ENCODE measurements at regions not wholly inside any gene's neighbourhood (a gene's known extent, or its start where the extent isn't known, plus 50 kb on each side); places are given as distances from the start of the nearest gene placed in this dataset.

GRCh38 chr18:7415081-7415894 lies 151.8 kb upstream of the PTPRM start:
- no peak for DNase-seq (ENCODE audit: low spot score)

DNA sequence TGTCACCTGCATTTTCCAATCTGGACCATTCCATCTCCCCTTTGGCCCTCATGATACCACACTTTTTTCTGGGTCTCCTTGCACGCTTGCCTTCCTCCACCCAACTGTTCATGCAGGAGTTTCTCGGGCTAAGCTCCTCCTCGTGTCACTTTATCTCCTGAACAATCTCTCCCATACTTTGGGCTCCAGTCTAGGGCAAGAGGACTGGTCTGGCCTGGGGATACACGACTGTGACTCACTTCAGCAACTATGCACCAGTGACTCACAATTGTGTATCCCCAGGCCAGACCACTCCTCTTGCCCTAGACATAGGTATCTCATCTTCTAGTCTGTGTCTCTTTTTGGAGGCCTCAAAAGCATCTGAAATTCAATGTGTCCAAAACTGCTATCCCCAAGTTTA lies 149.4 kb upstream of the PTPRM start:
- no peak for DNase-seq (ENCODE audit: low spot score)

DNA sequence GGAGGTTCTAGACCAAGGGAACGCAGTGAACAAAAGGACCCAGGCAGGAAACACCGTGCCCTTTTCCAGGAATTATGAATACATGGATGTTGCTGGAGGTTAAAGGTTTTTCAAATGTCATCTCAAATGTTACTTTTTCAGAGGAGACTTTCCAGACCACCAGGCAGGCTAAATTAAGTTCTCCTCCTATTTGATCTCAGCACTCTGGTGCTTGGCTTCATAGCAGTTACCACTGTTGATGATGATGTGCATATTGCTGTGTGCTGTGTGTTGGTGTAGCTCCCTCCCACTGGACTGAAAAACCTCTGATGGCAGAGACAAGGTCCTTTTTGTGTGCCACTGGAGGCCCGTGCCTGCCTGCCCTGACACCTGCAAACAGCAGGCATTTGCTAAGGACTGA lies 137.3 kb upstream of the PTPRM start:
- DNase-seq (ENCODE audit: low spot score): no peak

DNA sequence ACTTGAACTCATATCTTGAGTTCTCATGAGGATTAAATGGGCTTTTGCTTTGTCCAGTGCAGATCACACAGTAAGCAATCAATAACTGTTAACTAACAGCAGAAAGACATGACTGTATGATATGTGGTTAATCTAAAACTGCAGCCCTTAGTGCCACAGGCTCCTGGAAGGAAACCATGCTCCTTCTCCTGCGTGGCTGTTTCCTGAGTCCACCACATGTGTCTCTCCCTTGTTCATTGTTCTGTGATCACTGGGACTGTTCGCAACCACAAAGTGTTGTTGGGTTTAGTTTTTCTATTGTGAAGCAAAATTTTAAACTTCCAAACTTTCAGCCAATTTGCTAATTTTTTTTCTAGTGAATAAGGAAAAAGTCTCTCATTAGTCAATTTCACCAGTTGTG lies 130.9 kb upstream of the PTPRM start:
- no peak for DNase-seq (ENCODE audit: low spot score)

DNA sequence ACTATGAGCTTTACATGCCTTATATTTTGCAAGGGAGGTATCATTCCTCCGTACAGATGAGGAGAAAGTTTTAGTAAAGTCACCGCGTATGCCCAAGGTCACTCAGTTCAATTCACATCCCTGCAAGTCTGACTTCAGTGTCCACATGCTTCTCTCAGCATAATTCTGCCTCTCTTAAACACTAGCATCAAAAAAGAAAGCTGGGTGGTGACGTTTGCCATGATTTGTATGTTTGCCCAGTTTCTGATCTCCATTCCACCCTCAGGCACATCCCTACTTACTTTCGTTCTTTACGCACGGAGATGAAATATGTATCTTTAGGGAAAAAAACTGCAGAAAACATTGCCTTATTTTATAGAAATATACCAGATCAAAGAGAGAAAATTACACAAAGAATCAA lies 129.2 kb upstream of the PTPRM start:
- DNase-seq (ENCODE audit: low spot score): no peak

DNA sequence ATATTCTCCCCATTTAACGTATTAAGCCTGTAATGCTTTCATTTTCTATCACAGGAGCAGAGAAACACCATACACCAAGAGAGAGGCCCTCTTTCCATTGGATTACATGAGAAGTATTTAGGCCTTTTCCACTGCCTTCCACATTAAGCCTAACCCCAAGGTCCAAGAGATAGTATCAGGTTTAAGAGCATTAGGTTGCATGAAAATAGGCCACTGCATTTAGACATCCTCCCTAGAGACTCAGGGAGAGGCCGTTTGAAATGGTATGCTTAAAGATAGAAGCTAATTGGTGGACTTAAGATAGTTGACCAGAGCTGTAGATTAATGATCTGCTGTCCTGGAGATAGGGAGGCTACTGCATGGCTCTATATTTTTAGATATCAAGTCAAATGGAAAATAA lies 128.5 kb upstream of the PTPRM start:
- DNase-seq (ENCODE audit: low spot score): no peak

- DNase-seq (ENCODE audit: low spot score): no peak
These were observed 119.6 kb upstream of the PTPRM start for GRCh38 chr18:7447318-7448028.

DNA sequence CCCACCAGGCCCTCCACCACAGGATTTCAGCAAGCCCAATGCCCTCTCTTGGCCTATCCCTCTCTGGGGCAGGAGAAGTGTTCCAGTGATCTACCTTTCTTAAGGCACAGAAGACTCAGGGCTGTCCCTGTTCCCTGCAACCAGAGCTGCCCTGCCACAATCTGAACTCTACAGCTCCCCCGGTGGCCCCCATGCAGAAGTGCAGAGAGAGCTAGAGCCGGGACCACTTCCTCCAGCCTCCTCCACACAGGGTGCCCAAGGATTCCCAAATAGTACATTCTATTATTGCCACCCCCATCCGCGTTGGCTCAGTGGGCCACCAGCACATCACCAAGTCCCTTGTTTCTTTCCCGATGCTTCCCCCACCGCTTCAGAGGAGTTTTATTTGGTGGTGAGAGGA lies 114.8 kb upstream of the PTPRM start:
- no peak for DNase-seq (ENCODE audit: low spot score)

- no peak for DNase-seq (ENCODE audit: low spot score)
These were observed 112.7 kb upstream of the PTPRM start for GRCh38 chr18:7454429-7454828.

DNA sequence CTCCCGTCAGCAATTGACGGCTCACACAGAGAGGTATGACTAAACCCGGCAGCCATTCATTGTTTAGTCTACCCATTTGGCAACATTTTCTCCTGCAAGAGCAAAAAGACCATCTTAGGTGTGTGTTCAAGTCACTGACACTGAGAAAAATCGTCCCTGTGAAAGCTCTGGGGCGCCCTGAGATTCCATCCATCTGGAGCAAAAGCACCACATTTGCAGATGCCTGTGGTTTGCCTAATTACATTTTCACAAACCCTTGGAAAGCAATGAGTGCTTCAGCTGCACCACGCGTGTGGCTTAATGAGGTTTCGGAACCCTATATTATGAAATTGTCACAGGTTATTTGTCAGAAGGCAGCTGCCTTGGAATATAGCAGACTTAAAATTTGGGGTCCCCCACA lies 110.7 kb upstream of the PTPRM start:
- no peak for DNase-seq (ENCODE audit: low spot score)

DNA sequence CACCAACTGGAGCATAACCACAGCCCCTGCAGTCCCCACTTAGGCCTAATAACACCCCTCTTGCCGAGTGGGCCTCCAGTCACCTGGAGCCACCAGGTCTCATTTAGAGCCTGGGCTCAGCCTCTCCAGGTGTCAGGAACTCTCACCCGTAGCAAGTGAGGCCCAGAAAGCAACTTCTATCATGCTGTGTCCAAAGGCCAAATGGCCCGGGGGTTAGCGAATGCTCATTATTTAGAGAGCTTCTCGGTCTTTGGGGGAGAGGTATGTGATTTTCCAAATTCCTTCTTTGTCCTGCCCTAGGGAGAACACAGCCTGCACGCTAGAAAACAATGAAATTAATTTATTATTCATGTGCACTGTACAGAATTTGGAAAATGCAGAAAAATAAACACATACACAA lies 109.9 kb upstream of the PTPRM start:
- no peak for DNase-seq (ENCODE audit: low spot score)

- DNase-seq (ENCODE audit: low spot score): no peak
These were observed 108.2 kb upstream of the PTPRM start for GRCh38 chr18:7458884-7459283.

- no peak for DNase-seq (ENCODE audit: low spot score)
These were observed 107.0 kb upstream of the PTPRM start for GRCh38 chr18:7459851-7460770.

GRCh38 chr18:7464245-7464966 lies 102.7 kb upstream of the PTPRM start:
- no peak for DNase-seq (ENCODE audit: low spot score)

GRCh38 chr18:7466190-7466589 lies 100.9 kb upstream of the PTPRM start:
- DNase-seq (ENCODE audit: low spot score): no peak

DNA sequence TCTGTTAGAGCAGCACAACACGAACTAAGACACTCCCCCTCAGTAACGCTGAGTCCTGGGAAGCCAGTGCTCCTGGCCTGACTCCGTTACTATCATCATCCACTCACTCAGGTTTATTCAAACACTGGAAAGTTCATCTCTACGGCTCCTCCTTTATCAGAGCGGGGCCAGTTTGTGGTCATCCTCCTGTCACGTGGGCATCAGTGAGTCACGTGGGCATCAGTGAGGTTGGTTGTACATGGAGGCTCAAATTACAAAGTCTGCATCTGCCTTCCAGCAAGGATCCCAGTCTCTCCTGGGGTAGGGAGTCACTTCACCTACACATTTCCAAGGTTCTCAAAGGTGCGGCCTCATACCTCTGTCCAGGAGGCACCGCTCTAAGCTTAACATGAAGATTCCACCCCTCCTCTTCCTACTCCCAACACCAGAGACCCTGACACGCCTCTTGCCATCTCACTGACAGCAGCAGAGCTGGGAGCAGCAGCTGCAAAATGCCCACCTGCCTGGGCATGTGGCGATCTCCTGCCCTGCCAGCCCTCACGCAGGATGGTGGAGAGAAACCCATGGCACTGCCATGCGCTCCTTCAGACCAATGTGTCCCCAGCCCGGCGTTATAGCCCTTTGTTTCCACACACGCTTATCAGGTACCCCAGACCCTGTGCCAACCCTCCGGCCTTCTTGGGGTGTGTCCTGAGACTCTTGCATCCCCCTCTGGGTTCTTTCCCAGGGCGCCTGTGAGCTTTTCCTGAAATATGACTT lies 99.2 kb upstream of the PTPRM start:
- no peak for DNase-seq (ENCODE audit: low spot score)

DNA sequence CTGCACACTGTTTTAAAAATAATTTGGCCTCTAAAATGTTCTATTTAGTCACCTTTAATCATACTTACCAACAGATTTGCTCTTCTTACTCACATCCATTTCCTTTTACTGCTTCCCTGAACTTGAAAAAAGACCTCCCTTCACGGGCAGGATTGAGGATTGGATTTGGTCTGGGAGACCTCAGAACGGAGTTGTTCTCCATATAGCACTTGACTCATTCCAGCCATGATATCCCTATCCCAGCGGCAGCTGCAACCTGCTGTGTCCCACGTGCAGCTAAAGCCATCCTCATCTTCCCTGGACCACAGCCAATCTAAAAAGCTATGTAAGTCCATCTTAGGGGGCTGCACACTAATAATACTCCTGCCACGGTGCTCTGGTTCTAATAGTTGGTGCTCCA lies 97.0 kb upstream of the PTPRM start:
- no peak for DNase-seq (ENCODE audit: low spot score)

DNA sequence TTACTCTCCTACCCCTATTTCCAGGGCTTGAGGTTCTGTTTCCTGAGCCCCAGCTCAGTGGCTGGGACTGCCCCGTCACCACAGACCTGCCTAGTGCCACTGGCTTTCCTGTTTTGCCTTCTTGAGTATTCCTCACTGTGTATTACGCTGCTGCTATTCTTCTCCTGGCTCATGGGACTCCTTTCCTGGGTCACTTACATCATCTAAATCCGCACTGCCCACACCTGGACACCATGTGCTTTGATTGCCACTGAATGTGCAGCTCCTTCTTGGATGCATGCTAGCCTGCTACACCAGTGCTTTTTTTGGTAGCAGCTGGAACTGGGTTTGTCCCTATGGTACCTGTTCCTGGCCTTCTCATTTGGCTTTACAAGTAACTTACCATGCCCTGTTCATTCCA lies 96.6 kb upstream of the PTPRM start:
- DNase-seq (ENCODE audit: low spot score): no peak

DNA sequence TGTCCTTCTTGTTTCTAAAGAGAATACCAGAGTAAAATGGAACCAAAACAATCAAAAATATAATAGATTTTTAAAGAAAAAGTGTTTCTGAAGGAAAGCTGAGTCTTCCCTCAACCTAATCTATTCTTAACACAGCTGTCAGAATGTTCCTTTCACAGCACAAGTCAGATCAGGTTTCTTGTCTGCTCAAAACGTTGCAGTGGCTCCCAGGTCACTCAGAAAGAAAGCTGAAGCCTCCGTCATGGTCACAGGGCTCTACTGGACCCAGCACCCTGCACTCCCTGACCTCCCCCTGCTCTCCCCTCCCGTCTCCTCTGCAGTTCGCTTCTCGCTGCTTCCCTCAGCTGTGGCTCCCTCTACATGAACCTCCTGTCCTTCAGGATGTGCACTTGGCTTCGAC lies 90.7 kb upstream of the PTPRM start:
- no peak for DNase-seq (ENCODE audit: low spot score)

GRCh38 chr18:7479756-7480155 lies 87.4 kb upstream of the PTPRM start:
- DNase-seq (ENCODE audit: low spot score): no peak

DNA sequence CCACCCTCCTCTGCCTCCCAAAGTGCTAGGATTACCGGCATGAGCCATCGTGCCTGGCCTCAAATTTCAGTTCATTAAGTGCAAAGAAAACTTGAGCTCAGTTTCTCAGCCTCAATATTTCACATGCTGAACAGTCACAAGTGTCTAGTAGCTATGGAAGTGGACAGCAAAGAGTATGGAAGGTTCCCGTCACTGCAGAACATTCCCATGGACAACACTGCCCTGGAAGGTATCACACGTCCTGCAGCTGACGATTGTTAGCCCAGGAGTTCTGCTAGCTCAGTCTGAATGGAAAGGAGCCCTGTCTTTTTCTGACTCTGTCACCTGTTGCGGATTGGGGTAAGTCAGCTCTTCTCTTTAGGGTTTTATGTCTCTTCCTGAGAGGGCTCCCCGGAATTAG lies 86.2 kb upstream of the PTPRM start:
- DNase-seq (ENCODE audit: low spot score): no peak

All from mesenteric fat pad (tissue), 1 donor.